Hepatocyte (in vitro differentiated cells): ENCODE measurements at regions not wholly inside any gene's neighbourhood (a gene's known extent, or its start where the extent isn't known, plus 50 kb on each side); places are given as distances from the start of the nearest gene placed in this dataset.
"Not testable (repeated sequence)": the region's sequence is repeated elsewhere in the genome, so short reads cannot be mapped to it uniquely, and the experiment has no call there.

ENCODE experiments used
- DNase-seq: peaks from one replicate; pipeline ENCODE4 v3.0.0-alpha.2; 2016; ENCODE audit warnings: low spot score
- H2AFZ ChIP-seq: fragments of 200-600 bp; sonication (generic); 2 replicates; pipeline ENCODE4 v1.6.0; 2016; ENCODE audit warnings: antibody characterized with exemption, mild to moderate bottlenecking
- H3K27ac ChIP-seq: fragments of 200-600 bp; sonication (generic); 2 replicates; pipeline ENCODE4 v1.5.1; 2016; ENCODE audit warnings: mild to moderate bottlenecking
- H3K27me3 ChIP-seq: fragments of 200-600 bp; sonication (generic); 2 replicates; pipeline ENCODE4 v1.6.1; 2016
- H3K36me3 ChIP-seq: fragments of 200-600 bp; sonication (generic); replicated peaks from 2 replicates; pipeline ENCODE4 v1.5.1; 2016; ENCODE audit warnings: low read depth; ENCODE audit not compliant: insufficient read depth
- H3K4me1 ChIP-seq: fragments of 200-600 bp; sonication (generic); 2 replicates; pipeline ENCODE4 v1.5.1; 2016; ENCODE audit warnings: mild to moderate bottlenecking, moderate library complexity; ENCODE audit not compliant: insufficient read depth
- H3K4me2 ChIP-seq: fragments of 200-600 bp; sonication (generic); 2 replicates; pipeline ENCODE4 v1.6.0; 2016
- H3K4me3 ChIP-seq: fragments of 200-600 bp; sonication (generic); 2 replicates; pipeline ENCODE4 v1.5.1; 2016; ENCODE audit warnings: mild to moderate bottlenecking
- H3K79me2 ChIP-seq: fragments of 200-600 bp; sonication (generic); 2 replicates; pipeline ENCODE4 v1.6.0; 2017; ENCODE audit warnings: mild to moderate bottlenecking
- H3K9me2 ChIP-seq: fragments of 200-600 bp; sonication (generic); replicated peaks from 2 replicates; pipeline ENCODE4 v1.6.0; 2017; ENCODE audit warnings: mild to moderate bottlenecking; ENCODE audit not compliant: insufficient read depth
- H3K9me3 ChIP-seq: fragments of 200-600 bp; sonication (generic); 2 replicates; pipeline ENCODE4 v1.5.1; 2016; ENCODE audit warnings: low read depth, mild to moderate bottlenecking
- H4K20me1 ChIP-seq: fragments of 200-600 bp; sonication (generic); 2 replicates; pipeline ENCODE4 v1.6.0; 2016; ENCODE audit warnings: mild to moderate bottlenecking; ENCODE audit not compliant: insufficient read depth, poor library complexity, severe bottlenecking
- WGBS: methylation state at CpG from one replicate; pipeline ENCODE4 v1.1.6; 2016; ENCODE audit warnings: low lambda C conversion rate; ENCODE audit errors: missing lambda C conversion rate; 5-methylcytosine and 5-hydroxymethylcytosine counted together

DNA sequence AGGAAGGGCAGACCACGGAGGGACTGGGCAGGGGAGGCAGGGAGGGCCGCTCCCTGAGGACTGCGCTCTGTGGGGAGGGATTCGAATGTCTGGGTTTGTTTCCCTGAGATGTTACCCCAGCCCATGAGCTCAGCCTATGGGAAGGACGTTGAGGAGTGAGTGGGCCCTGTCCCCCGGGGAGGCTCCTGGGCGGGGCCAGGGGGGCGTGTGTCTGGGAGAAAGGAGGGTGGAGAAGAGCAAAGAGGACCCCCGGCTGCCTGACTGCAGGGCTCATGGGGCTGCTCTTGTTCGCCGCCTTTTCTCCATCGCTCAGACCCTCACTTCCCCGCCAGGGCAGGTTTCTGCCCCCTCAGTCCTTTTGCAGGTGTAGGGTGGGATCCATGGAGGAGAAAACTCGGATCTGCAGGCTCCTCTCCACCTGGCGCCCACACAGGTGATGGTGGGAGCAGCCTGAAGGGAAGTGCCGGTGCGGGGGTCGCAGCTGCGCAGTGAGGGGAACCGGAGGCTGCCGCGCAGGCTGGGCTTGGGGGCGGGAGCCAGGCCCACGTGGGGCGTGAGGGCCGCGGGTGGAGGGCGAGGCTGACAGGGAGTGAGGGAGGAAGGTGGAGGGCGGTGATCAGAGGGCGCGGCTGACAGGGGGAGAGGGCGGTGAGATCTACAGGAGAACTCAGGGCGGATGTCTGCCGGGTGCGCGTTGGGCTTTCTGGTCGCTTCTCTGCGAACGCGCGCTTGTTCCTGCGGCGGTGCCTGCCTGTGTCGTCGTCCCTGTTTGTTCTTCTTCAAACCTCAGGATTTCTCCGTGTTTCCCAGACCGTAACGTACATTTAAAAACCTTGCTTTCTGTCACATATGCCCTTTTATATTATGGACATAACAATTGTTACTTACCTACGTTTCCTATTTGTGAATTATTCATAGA, 198.2 kb upstream of the NPAP1 start:
- H3K36me3 ChIP-seq, H3K79me2 ChIP-seq, H4K20me1 ChIP-seq, H3K9me2 ChIP-seq, H2AFZ ChIP-seq, H3K27me3 ChIP-seq, H3K27ac ChIP-seq, H3K9me3 ChIP-seq, H3K4me1 ChIP-seq, H3K4me3 ChIP-seq: not testable (repeated sequence)
- 56% methylated on average over 32 of the region's 49 CpGs for WGBS
- DNase-seq = peak; percentile 18
- peak overlapping the region; percentile 67 for H3K4me2 ChIP-seq

- not testable (repeated sequence) for DNase-seq, H3K9me3 ChIP-seq
- peak overlapping the region; percentile 58 for H3K27ac ChIP-seq
Measured at GRCh38 chr15:24485885-24486567, 189.5 kb upstream of the NPAP1 start.

DNA sequence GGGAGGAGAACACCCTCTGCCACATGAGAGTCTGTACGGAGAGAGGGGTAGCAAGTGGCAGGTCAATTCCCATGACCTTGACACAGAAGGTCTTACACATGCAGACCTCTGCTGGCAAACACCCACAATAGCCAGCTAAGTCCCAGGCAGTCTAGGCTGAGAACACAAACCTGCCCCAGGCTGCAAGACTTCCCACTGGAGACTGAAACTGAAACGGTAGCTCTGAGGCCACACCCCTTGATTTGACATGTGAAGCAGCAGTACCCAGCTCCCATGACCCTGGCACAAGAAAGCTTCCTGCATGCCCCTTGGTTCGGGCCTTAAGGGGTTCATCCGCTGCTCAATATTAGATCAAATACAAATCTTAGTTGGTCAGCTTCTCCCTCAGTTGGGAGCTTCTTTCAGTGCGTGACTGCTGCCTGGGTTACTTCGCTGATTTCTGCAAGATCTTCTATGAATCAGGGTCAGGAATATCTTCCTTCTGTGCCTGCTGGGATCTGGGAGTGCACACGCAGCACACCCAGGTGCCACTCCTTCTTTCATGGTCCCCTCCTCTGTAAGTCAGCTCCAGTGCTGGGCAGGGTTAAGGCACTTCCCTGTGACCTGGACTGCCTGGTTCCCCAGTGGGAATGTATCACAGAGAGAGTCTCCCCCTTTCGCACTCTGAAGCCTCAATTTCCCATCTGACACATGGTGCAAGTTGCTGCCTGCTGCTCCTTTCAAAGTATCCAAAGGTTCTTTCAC, 187.2 kb upstream of the NPAP1 start:
- H4K20me1 ChIP-seq, H2AFZ ChIP-seq, H3K4me2 ChIP-seq, H3K79me2 ChIP-seq, H3K36me3 ChIP-seq, H3K27ac ChIP-seq, H3K9me3 ChIP-seq, H3K9me2 ChIP-seq, H3K27me3 ChIP-seq, DNase-seq, H3K4me1 ChIP-seq, H3K4me3 ChIP-seq: not testable (repeated sequence)
- 66% methylated on average over 8 of the region's 8 CpGs for whole genome bisulfite sequencing

More at GRCh38 chr15:24485885-24486567, 189.5 kb upstream of the NPAP1 start:
- H4K20me1 ChIP-seq, H3K36me3 ChIP-seq, H3K4me2 ChIP-seq, H3K4me1 ChIP-seq, H3K4me3 ChIP-seq, H3K9me2 ChIP-seq, H2AFZ ChIP-seq, H3K79me2 ChIP-seq, H3K27me3 ChIP-seq: not testable (repeated sequence)
- 74% methylated on average over 14 of the region's 14 CpGs for WGBS

DNA sequence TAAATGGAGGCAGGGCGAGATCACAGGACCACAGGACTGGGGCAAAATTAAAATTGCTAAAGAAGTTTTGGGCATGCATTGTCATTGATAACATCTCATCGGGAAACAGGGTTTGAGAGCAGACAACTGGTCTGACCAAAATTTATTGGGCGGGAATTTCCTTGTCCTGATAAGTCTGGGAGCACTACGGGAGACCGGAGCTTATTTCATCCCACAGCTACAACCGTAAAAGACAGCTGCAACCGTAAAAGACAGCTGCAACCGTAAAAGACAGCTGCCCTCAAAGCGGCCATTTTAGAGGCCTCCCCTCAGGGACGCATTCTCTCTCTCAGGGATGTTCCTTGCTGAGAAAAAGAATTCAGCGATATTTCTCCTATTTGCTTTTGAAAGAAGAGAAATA, 170.4 kb upstream of the NPAP1 start:
- H3K9me2 ChIP-seq, H4K20me1 ChIP-seq, H3K27ac ChIP-seq, H3K4me2 ChIP-seq, H3K9me3 ChIP-seq, DNase-seq, H3K4me1 ChIP-seq, H3K79me2 ChIP-seq, H3K27me3 ChIP-seq, H3K4me3 ChIP-seq, H3K36me3 ChIP-seq, H2AFZ ChIP-seq: not testable (repeated sequence)
- WGBS = 87% methylated on average over 11 of the region's 11 CpGs

DNA sequence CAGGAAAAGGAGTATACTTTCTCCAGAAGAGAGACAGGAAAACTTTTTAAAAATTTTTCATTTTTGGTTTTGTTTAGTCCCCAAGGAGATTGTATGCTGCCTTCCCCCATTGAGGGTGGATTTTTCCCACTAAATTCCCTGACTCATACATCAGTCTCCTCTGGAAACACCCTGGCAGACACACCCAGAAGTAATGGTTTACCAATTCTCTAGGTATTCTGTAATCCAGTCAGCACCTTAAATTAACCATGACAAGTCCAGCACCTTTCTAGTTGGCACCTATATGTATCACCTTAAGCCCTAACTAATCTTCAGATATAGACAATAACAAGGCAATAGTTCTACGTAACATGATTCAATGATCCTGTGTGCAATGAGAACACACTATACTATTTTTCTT, 165.9 kb upstream of the NPAP1 start:
- 87% methylated on average over 1 of the region's 1 CpG for WGBS
- not testable (repeated sequence) for H3K9me2 ChIP-seq, H3K79me2 ChIP-seq

GRCh38 chr15:24511598-24511997, 164.0 kb upstream of the NPAP1 start:
- not testable (repeated sequence) for H2AFZ ChIP-seq

More for the DNA sequence above, 165.9 kb upstream of the NPAP1 start:
- H2AFZ ChIP-seq, H3K9me3 ChIP-seq, H3K4me1 ChIP-seq, H3K4me2 ChIP-seq, H3K27me3 ChIP-seq, H3K36me3 ChIP-seq, H3K27ac ChIP-seq, H4K20me1 ChIP-seq, H3K4me3 ChIP-seq, DNase-seq: not testable (repeated sequence)

DNA sequence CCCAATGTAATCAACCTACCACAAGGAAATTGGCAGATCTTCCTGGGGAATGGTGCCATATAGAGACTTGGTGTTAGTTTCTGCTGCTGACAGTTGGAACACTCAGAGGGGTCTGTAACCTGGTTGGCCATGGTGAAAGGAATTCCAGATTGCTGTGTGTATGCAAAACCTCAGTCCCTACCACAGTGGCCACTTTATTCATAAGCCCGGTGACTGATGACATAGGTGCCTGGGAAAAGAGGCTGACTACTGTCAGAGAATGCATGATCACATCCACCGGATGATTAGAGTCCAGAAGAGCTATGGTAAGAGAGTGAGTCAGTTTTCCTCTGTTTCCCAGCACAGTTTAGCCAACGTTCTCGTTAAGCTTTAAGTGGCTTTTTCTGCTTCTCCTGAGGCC, 156.8 kb upstream of the NPAP1 start:
- H3K4me2 ChIP-seq, H4K20me1 ChIP-seq, DNase-seq, H3K79me2 ChIP-seq, H3K4me1 ChIP-seq, H3K36me3 ChIP-seq, H3K9me3 ChIP-seq, H3K4me3 ChIP-seq, H3K27ac ChIP-seq, H2AFZ ChIP-seq, H3K27me3 ChIP-seq, H3K9me2 ChIP-seq: not testable (repeated sequence)
- 95% methylated on average over 4 of the region's 4 CpGs for WGBS

More at GRCh38 chr15:24511598-24511997, 164.0 kb upstream of the NPAP1 start:
- not testable (repeated sequence) for H4K20me1 ChIP-seq, DNase-seq, H3K4me3 ChIP-seq, H3K9me3 ChIP-seq, H3K4me2 ChIP-seq, H3K27me3 ChIP-seq, H3K27ac ChIP-seq, H3K36me3 ChIP-seq, H3K9me2 ChIP-seq, H3K79me2 ChIP-seq, H3K4me1 ChIP-seq
- WGBS = 82% methylated on average over 3 of the region's 3 CpGs

DNA sequence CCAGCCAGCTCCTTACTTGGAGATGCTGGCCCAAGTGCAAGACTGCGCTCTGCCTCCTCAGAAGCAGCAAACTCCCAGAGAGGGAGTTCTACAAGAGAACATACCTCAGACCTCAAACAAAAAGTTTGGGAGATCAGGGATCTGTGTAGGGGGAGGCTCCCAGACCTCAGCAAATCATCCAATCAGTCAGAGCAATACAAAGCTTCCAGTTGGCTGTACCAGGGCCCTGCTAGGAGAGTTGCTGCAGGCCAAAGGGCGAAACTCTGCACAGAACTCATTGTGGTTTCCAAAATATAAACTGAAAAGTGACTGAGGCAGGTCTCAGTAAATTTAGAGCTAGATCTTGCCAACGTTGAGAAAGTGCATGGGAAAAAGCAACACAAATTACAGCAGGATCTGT, 144.3 kb upstream of the NPAP1 start:
- H3K4me1 ChIP-seq, H3K9me3 ChIP-seq, H3K27ac ChIP-seq, H3K27me3 ChIP-seq, H3K4me3 ChIP-seq, H4K20me1 ChIP-seq, H3K36me3 ChIP-seq, H3K79me2 ChIP-seq, H3K9me2 ChIP-seq, H3K4me2 ChIP-seq, H2AFZ ChIP-seq, DNase-seq: not testable (repeated sequence)
- 57% methylated on average over 3 of the region's 3 CpGs for WGBS
